ENCODE measurements at regions not wholly inside any gene's neighbourhood (a gene's known extent, or its start where the extent isn't known, plus 50 kb on each side); places are given as distances from the start of the nearest gene placed in this dataset.

GRCh38 chr3:190762801-190763200 is 99.7 kb downstream of the GMNC start:
- TF ChIP-seq CTCF (IDR thresholded peaks at IDR 0.05; ENCODE audit: poor library complexity) (no peak), EZH2phosphoT487 (IDR thresholded peaks at IDR 0.05; ENCODE audit: low read depth, severe bottlenecking, unreplicated experiment) (no peak)

Data from hepatocyte (in vitro differentiated cells).